Activated CD4-positive, CD25-positive, alpha-beta regulatory T cell treated with anti-CD3 and anti-CD28 coated beads, Interleukin-2, amount 50 U/mL, for 24 hours (primary cell): ENCODE measurements at regions not wholly inside any gene's neighbourhood (a gene's known extent, or its start where the extent isn't known, plus 50 kb on each side); places are given as distances from the start of the nearest gene placed in this dataset.
A peak's percentile ranks its signal among the peaks of the same experiment; 100 is the strongest.

Experiments
- ATAC-seq, 2 donors: fragments of 150-1000 bp; cut with Tn5 transposase; one replicate each; pipeline ENCODE4 v1.10.0; 2021; ENCODE audit warnings: mild to moderate bottlenecking in 1 of 2, moderate library complexity in 1 of 2

GRCh38 chr6:87847135-87847829, 145.2 kb upstream of the AKIRIN2 start:
- no peak for ATAC-seq

GRCh38 chr6:87846434-87846833, 144.4 kb upstream of the AKIRIN2 start:
- ATAC-seq, result no peak

- ATAC-seq, result no peak
Observed at GRCh38 chr6:87840324-87840723, 138.3 kb upstream of the AKIRIN2 start.

DNA sequence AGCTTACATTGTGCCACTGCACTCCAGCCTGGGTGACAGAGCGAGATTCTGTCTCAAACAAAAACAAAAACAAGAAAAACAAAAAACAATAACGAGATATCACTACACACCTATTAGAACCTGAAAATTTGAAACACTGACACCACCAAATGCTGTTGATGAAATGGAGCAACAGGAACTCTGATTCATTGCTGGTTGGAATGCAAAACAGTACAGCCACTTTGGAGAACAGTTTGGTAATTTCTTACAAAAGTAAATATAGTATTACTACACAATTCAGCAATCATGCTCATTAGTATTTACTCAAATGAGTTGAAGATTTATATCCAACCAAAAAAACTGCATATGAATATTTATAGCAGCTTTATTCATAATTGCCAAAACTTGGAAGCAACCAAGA, 135.8 kb upstream of the AKIRIN2 start:
- no peak for ATAC-seq

GRCh38 chr6:87837444-87837843, 135.4 kb upstream of the AKIRIN2 start:
- ATAC-seq, result no peak

DNA sequence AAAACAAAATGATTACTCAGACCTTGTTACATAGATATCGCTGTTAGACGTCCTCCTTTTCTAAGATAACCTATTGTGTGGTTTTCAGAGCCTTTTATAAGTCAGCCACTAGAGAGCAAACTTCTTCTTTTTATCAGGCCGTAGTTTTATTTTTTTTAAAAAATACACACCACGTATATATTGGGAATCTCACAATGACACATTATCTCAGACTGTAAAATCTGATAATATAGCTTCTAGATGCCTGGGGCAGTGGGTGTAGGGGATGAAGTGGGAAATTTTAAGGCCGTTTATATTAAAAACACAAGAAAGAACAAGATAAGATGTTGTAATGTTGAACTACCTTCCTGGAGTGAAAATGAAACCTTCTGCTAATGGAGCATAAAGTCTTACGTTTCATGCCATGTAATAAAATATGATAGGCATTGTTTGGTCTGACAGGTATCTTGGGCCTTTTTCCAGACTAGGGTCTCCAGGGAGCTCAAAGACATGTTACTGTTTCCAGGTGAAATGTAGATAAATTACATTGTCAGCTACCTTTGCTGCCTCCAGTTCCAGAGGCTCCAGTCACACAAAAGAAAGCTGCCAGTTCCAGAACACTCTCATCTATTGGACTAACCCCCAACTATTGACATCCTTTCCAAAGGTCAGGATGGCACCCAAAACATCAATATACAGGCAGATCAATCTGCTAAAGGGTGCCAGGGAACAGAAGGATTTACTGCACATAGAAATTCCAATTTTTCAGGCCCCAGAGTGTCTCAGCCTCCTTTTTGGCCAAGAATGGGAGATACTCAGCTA, 130.2 kb upstream of the AKIRIN2 start:
- peak; percentile 41 to 48 for ATAC-seq

DNA sequence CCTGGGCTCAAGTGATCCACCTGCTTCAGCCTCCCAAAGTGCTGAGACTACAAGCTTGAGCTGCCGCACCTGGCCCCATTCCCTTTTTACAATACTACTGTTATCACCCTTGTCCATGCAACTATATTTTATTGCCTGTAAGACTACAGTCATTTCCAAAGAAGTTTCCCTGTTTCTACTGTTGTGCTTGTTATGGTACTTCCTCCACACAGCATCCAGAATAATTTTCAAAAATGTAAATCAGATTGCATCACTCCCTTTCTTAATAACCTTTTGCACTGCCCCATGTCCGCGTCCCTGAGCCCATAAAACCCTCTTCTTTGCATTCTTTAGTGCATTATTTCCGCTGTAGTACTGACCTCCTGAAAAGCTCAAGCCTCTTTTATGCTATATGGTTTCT, 128.9 kb upstream of the AKIRIN2 start:
- ATAC-seq, result no peak

- ATAC-seq, result no peak
Observed at GRCh38 chr6:87829622-87830121, 127.6 kb upstream of the AKIRIN2 start.

GRCh38 chr6:87828044-87828443, 126.0 kb upstream of the AKIRIN2 start:
- ATAC-seq, result no peak

DNA sequence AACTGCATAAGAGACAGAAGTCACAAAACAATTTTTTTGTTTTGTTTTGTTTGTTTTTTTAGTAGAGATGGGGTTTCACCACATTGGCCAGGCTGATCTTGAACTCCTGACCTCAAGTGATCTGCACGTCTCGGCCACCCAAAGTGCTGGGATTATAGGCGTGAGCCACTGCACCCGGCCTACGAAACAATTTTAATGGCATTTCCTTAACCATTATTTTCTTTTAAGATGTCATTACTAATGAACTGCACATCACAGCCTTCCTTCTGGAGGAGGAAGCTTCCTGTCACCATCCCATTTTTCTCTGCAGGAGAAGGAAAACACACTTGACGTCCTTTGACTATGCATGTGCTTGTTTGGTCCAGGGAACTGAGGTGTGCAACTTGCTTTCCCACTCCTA, 125.3 kb upstream of the AKIRIN2 start:
- ATAC-seq, result no peak

DNA sequence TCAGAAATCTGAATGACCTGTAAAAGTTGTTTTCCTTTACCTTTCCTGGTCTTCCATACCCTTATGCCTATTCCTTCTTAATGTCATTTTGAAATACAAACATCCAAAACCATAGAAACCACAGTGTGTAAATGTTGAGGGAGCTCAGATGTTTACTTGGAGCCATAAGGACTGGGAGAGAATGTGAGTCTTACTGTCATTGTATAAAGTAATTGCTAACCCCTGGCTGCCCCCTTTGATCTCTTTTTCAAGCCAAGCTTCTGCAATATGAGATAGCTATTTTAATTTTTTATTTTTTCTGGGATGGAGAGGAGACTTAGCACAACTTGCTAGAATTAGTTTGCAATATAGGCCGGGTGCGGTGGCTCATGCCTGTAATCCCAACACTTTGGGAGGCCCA, 124.4 kb upstream of the AKIRIN2 start:
- ATAC-seq, result no peak

DNA sequence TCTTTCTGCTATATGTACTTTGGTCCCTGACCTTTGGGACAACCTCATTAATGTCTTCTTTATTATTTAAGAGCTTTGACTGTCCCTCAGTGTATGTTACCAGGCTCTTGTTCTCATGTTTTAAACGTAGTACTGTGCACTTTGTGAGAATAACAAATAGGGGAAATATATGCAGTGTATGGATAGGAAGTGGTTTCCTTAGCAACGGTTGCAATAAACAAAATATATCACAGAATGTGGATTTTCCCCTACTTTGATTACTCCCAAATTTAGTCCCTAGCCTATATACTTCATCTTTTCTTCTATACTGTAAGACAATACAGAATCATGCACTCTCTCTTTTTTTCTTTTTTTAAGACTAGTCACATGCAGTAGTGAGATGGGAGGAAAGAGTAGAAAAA, 123.8 kb upstream of the AKIRIN2 start:
- peak; percentile 55 to 66 for ATAC-seq

DNA sequence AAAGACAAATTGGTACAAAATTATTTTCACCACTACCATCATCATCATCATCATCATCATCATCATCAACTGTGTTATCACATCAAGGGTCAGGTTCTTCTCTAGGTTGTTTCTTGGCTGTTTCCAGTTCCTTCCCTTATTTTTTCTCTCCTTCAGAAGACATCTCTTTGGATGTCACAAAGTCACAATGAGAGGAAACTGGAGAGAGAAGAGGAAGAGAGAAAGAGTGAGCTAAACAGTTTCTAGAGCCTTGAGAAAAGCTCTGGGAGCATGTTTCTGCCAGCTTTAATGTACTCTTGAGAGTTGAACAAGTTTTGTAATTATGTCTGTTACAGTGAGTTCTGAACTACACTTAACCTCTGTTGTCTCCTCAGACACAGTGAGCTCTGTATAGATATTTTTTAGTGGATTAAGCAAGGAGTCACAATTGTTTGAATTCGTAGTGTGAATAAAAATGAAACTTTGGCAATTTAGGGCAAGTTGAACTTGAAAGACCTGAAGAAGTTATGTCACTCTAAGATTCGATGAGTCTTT, 123.0 kb upstream of the AKIRIN2 start:
- ATAC-seq, result no peak

GRCh38 chr6:87822011-87822410, 120.0 kb upstream of the AKIRIN2 start:
- ATAC-seq, result no peak

DNA sequence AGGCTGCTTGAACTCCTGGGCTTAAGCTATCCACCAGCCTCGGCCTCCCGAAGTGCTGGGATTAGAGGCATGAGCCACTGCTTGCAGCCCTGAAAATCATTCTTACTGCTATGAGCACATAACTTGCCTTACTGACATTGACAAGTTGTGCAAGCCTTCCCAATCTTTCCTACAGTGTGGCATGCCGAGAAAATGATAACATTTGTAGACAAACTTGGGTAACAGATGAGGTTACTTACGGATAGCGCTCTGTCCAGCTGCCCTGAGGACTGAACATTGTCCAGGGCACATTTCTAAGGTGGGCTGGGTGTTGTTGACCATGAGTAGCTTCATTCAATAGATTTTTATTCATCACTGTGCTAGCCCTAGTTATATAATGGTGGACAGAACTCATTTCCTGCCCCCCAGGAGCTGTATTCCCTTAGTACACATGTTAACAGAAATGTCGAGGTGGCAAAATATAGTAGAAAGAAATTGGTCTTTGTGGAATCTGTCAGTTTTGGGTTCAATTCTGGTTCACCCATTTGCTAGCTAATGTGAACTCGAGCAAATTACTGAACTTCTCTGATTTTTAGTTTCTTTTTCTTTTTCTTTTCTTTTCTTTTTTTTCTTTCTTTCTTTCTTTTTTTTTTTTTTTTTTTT, 118.4 kb upstream of the AKIRIN2 start:
- ATAC-seq, result no peak

- no peak for ATAC-seq
Observed at GRCh38 chr6:87817183-87817582, 115.2 kb upstream of the AKIRIN2 start.

DNA sequence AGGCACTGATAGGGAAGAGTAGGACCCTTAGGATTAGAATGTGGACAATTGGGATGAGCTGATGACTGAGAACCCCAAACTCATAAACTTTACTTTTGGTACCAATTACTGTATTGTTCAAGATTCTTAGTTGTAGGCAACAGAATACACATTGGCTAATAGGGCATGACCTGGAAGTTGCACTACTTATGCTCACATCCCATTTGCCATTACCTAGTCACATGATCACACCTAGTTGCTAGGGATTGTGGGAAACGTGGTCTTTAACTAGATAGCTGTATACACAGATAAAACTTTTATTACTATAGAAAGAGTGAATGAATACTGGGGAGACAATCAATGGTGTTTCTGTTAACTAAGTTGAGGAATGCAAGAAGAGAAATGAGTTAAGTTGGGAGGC, 113.4 kb upstream of the AKIRIN2 start:
- ATAC-seq, result no peak

GRCh38 chr6:87808005-87808757, 106.1 kb upstream of the AKIRIN2 start:
- peak; percentile 81 to 87 for ATAC-seq

GRCh38 chr6:87807475-87807874, 105.4 kb upstream of the AKIRIN2 start:
- no peak for ATAC-seq

DNA sequence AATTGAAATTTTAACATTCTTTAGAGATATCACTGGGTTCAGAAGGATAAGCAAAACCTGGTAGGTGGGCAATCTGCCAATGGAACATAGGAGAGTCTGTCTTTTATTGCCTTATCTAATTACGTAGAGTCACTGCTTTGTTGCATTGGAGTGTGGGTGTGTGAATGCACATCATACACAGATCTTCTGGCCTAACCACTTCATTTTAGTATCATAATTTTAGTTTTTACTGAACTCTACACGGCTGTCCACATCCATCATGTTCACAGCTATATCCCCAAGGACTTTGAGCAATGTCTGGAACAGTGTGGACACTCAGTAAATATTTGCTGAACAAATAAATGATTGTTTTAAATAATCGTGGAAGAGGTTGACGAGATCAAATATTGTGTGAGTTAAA, 104.6 kb upstream of the AKIRIN2 start:
- ATAC-seq, result no peak

GRCh38 chr6:87806099-87806498, 104.1 kb upstream of the AKIRIN2 start:
- no peak for ATAC-seq

DNA sequence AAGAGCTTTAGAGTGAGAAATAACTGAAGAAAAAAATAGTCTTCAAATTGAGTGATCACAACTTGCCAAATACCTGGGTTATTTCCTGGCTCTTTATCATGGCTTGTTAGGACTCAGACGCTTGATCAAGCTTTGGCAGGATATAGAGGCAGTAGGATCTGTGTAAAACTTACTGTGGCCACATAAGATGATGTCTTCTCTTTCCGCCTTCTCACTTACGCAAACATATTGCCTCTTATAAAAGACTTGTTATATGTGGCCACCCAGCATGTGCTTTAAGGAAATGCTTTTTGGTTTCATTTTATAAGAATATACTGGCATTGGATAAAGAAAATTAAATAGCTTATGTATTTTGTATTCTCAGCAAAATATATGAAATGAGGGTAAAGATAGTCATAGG, 101.8 kb upstream of the AKIRIN2 start:
- ATAC-seq, result no peak

GRCh38 chr6:87799651-87800050, 97.6 kb upstream of the AKIRIN2 start:
- ATAC-seq, result no peak
